WTC11 (cell line): ENCODE measurements at regions not wholly inside any gene's neighbourhood (a gene's known extent, or its start where the extent isn't known, plus 50 kb on each side); places are given as distances from the start of the nearest gene placed in this dataset.

Experiments
- CREB1 ChIP-seq: sonication (generic); formaldehyde crosslinking; IDR thresholded peaks from 2 replicates; pipeline ENCODE4 v1.8.0; 2023; ENCODE audit warnings: mild to moderate bottlenecking, missing genetic modification reagents
- NR1H2 ChIP-seq: sonication (generic); formaldehyde crosslinking; IDR thresholded peaks from 2 replicates; pipeline ENCODE4 v1.9.0; 2021; ENCODE audit warnings: mild to moderate bottlenecking, moderate library complexity, missing genetic modification reagents
- ZNF121 ChIP-seq: sonication (generic); formaldehyde crosslinking; IDR thresholded peaks from 2 replicates; pipeline ENCODE4 v1.8.0; 2023; ENCODE audit warnings: missing genetic modification reagents

DNA sequence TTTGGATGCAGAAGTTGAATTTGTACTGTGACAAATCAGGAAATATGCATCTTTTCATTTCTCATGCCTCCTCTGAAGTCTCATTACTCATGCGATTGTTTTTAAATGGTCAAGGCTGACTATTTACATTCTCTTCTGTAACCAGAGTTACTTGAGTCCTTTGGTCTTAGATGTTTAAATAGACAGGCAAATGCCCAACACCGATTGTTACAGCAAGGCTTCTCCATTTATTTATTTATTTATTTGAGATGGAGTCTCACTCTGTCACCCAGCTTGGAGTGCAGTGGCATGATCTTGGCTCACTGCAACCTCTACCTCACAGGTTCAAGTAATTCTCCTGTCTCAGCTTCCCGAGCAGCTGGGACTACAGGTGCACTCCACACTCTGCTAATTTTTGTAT is 72.7 kb upstream of the SLC28A3 start:
- TF ChIP-seq NR1H2 (CRISPR knock-in tag), result no peak
- TF ChIP-seq CREB1 (CRISPR knock-in tag), result no peak
- no peak for TF ChIP-seq ZNF121 (CRISPR knock-in tag)
